ENCODE measurements at regions not wholly inside any gene's neighbourhood (a gene's known extent, or its start where the extent isn't known, plus 50 kb on each side); places are given as distances from the start of the nearest gene placed in this dataset.

GRCh38 chr13:59423708-59424340 is 739.9 kb downstream of the DIAPH3 start:
- H3K9me3 ChIP-seq (ENCODE audit: control insufficient read depth, insufficient read depth, low read depth, low read length) = no peaks in the 10 kb centered on the region
- TF ChIP-seq ZNF133 (tag by site-specific recombination; IDR thresholded peaks at IDR 0.05) (no peak), HOXA7 (CRISPR knock-in tag; IDR thresholded peaks at IDR 0.05; ENCODE audit: borderline replicate concordance) (no peak), ZNF362 (tag by site-specific recombination; IDR thresholded peaks at IDR 0.05) (no peak), ZNF16 (tag by site-specific recombination; IDR thresholded peaks at IDR 0.05; ENCODE audit: low read depth) (no peak), ZNF2 (tag by site-specific recombination; IDR thresholded peaks at IDR 0.05) (no peak), ZBTB20 (tag by site-specific recombination; IDR thresholded peaks at IDR 0.05) (no peak), INSM2 (tag by site-specific recombination; IDR thresholded peaks at IDR 0.05) (no peak), CTCF (tag by site-specific recombination; IDR thresholded peaks at IDR 0.05) (no peak), ZXDB (tag by site-specific recombination; IDR thresholded peaks at IDR 0.05) (no peak), ZNF341 (tag by site-specific recombination; IDR thresholded peaks at IDR 0.05; ENCODE audit: low read depth) (no peak), ZNF521 (tag by site-specific recombination; IDR thresholded peaks at IDR 0.05) (no peak), ZNF146 (tag by site-specific recombination; IDR thresholded peaks at IDR 0.05) (no peak), ZNF645 (tag by site-specific recombination; IDR thresholded peaks at IDR 0.05) (no peak), ZNF121 (tag by site-specific recombination; IDR thresholded peaks at IDR 0.05) (no peak), ZSCAN4 (tag by site-specific recombination; IDR thresholded peaks at IDR 0.05) (no peak), ZNF26 (tag by site-specific recombination; IDR thresholded peaks at IDR 0.05) (no peak), ATF2 (tag by site-specific recombination; IDR thresholded peaks at IDR 0.05; ENCODE audit: low read depth) (no peak), ZNF488 (tag by site-specific recombination; IDR thresholded peaks at IDR 0.05) (no peak), ZIC2 (tag by site-specific recombination; IDR thresholded peaks at IDR 0.05) (no peak)
- ChIA-PET POLR2A (no interaction called here), CTCF (no interaction called here)
- H3K4me3 ChIP-seq (ENCODE audit: low read depth, low read length) = no peak overlapping the region
- no peaks in the 10 kb centered on the region for H3K36me3 ChIP-seq (ENCODE audit: control insufficient read depth in 2 of 2, insufficient read depth in 1 of 2, low read length in 2 of 2)
- H3K4me1 ChIP-seq (ENCODE audit: control insufficient read depth, insufficient read depth, low read length) = no peaks in the 10 kb centered on the region
- no peak overlapping the region for H3K27ac ChIP-seq (ENCODE audit: extremely low read depth, low read depth, low read length)

Measured in HEK293 (cell line).